Pulmonary artery endothelial cell (primary cell): ENCODE measurements at regions not wholly inside any gene's neighbourhood (a gene's known extent, or its start where the extent isn't known, plus 50 kb on each side); places are given as distances from the start of the nearest gene placed in this dataset.

Source experiments
- DNase-seq: peaks from one replicate; pipeline ENCODE4 v3.0.0-alpha.2; 2011; ENCODE audit warnings: low read depth, low spot score

- DNase-seq: no peak
These were observed 234.1 kb downstream of the OMA1 start for GRCh38 chr1:58312461-58312860.

- no peak for DNase-seq
These were observed 235.6 kb downstream of the OMA1 start for GRCh38 chr1:58310881-58311280.

GRCh38 chr1:58310469-58310868 lies 236.1 kb downstream of the OMA1 start:
- no peak for DNase-seq

GRCh38 chr1:58308206-58308605 lies 238.3 kb downstream of the OMA1 start:
- no peak for DNase-seq

GRCh38 chr1:58307431-58307830 lies 239.1 kb downstream of the OMA1 start:
- no peak for DNase-seq

- DNase-seq: no peak
These were observed 240.9 kb downstream of the OMA1 start for GRCh38 chr1:58305622-58306021.

GRCh38 chr1:58304346-58304975 lies 242.1 kb downstream of the OMA1 start:
- no peak for DNase-seq

GRCh38 chr1:58303841-58304240 lies 242.7 kb downstream of the OMA1 start:
- DNase-seq: no peak

- DNase-seq: no peak
These were observed 253.1 kb downstream of the OMA1 start for GRCh38 chr1:58293388-58293787.

GRCh38 chr1:58290685-58291372 lies 255.7 kb downstream of the OMA1 start:
- no peak for DNase-seq

GRCh38 chr1:58288624-58289142 lies 257.8 kb downstream of the OMA1 start:
- no peak for DNase-seq

GRCh38 chr1:58287894-58288623 lies 258.5 kb downstream of the OMA1 start:
- no peak for DNase-seq

GRCh38 chr1:58284225-58284510 lies 262.4 kb downstream of the OMA1 start:
- no peak for DNase-seq

GRCh38 chr1:58283388-58284224 lies 262.9 kb downstream of the OMA1 start:
- DNase-seq: no peak

GRCh38 chr1:58282623-58283387 lies 263.7 kb downstream of the OMA1 start:
- DNase-seq: no peak

- DNase-seq: no peak
These were observed 280.3 kb downstream of the OMA1 start for GRCh38 chr1:58266242-58266641.

- no peak for DNase-seq
These were observed 282.1 kb downstream of the OMA1 start for GRCh38 chr1:58264462-58264861.

GRCh38 chr1:58262702-58263101 lies 283.8 kb downstream of the OMA1 start:
- DNase-seq: no peak

GRCh38 chr1:58258082-58258481 lies 288.4 kb downstream of the OMA1 start:
- no peak for DNase-seq

GRCh38 chr1:58257003-58257402 lies 289.5 kb downstream of the OMA1 start:
- DNase-seq: no peak

GRCh38 chr1:58256546-58256945 lies 290.0 kb downstream of the OMA1 start:
- no peak for DNase-seq
